ENCODE measurements at regions not wholly inside any gene's neighbourhood (a gene's known extent, or its start where the extent isn't known, plus 50 kb on each side); places are given as distances from the start of the nearest gene placed in this dataset.

DNA sequence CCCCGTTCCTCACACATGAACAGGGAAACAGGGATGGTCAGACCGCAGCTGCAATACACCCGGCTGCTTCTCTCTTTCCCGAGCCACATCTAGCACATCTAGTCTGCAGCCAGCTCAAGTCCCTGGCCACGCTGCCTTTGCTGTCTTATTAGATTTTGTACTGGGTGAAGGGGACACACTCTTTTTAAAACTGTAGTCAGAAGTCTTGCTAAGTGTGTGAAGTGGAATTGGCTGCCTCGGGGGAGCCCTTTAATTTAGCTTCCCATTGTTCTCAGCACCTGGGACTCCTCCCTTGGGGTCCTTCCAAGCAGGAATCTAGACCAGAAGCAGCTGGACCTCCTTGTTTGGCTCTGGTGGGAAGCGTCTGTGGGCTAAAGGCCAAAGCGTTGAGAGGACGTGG is 420.0 kb downstream of the CTTN start:
- in situ Hi-C loops (cut with HindIII; ENCODE audit: low pct_unique_long_range_greater_than_20kb, low sequenced_read_pairs): no loop called here
- no peak for DNase-seq (ENCODE audit: low read depth, low spot score)

DNA sequence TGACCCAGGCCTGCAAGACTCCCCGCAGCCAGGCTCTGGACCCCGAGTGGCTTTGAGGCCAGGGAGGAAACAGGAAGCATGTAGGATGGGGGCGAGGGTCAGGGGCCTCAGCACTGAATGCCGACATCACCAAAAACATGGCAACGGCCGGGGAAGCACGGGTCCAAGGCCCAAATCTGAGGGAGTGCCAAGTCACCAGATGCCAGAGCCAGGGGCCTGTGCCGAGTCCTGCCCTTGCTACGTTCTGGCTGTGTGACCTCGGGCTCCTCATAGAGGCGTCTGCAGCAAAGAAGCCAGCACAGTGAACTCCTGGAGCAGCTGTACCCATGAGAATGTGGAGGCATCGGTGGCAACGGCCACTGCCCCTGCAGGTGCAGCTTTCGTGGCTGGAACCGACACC is 420.7 kb downstream of the CTTN start:
- in situ Hi-C loops (cut with HindIII; ENCODE audit: low pct_unique_long_range_greater_than_20kb, low sequenced_read_pairs): no loop called here
- DNase-seq (ENCODE audit: low read depth, low spot score): no peak

DNA sequence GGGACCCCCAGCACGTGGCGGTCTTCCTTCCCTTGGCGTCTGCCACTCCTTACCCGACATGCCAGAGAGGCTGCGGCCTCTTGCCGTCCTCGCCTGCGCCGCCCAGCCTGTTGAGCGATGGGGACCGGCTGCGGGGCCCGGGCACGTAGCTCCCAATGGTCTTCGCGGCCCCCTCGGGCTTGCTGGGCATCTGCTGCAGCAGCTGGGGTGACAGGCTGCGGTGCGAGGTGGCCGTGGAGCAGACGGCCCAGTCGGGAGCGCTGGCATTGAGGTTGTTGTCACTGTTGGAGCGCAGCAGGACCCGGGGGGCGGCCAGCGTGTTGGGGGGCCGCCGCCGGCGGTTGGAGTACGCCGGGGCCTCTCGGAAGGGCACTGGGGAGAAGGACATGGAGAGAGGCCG is 422.0 kb downstream of the CTTN start:
- no peak for DNase-seq (ENCODE audit: low read depth, low spot score)
- in situ Hi-C loops (cut with HindIII; ENCODE audit: low pct_unique_long_range_greater_than_20kb, low sequenced_read_pairs): no loop called here

DNA sequence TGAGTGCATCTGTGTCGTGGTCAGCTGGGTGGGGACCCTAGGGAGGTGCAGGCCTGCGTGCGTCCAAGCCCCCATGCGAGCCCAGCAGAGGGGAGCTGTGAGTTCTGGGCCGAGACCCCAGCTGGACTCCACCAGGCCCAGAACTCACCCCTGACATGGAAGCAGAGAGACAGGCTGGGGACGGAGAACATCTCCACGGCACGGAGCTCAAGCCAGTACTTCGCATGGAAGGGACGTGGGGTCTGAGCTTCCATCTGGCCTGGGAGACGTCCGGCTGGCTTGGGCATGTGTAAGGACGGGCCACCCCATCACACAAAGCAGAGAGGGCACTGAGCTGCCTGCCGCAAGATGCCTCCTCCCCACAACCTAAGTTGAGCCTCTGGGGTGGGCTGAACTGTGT is 422.4 kb downstream of the CTTN start:
- in situ Hi-C loops (cut with HindIII; ENCODE audit: low pct_unique_long_range_greater_than_20kb, low sequenced_read_pairs): no loop called here

DNA sequence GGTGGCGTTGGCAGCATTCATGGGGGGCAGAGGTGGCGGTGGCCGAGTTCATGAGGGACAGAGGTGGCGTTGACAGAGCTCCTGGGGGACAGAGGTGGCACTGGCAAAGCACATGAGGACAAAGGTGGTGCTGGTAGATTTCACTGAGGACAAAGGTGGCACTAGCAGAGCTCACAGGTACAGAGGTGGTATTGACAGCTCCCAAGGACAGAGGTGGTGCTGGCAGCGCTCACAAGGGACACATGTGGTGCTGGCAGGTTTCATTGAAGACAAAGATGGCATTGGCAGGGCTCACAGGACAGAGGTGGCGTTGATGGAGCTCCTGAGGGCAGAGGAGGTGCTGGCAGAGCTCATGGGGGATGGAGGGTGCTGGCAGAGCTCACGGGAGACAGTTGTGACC is 425.4 kb downstream of the CTTN start:
- DNase-seq (ENCODE audit: low read depth, low spot score): no peak
- in situ Hi-C loops (cut with HindIII; ENCODE audit: low pct_unique_long_range_greater_than_20kb, low sequenced_read_pairs): no loop called here

More for the DNA sequence above, 422.4 kb downstream of the CTTN start:
- no peak for DNase-seq (ENCODE audit: low read depth, low spot score)

DNA sequence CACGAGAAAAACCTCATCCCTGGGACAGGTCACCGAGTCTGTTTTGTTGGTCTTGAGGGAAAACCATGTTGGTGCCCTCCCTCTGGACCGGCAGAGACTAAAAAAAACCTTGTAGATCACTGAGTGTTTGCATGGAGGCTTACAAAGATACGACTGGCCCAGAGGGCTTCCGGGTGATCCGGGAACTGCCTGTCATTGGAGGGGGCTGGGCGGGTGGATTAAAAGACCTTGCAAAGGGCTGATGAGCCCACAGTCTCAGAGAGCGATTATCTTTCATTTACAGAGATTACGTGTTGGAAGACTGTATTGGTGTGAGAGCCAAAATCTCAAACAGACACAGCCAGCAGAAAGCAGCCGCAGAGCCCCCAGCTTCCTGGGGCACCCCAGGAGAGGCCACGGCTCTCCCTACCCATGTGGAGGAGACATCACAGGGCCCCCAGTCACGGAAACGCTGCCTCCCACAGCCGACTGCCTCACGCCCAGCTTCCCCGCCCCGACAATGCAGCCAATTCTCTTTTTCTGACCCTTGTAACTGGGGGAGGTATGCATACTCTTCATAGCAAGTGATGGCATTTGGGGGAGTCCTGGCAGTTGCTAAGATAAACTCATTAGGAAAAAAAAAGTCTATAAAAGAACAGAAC is 426.4 kb downstream of the CTTN start:
- no peak for DNase-seq (ENCODE audit: low read depth, low spot score)
- in situ Hi-C loops (cut with HindIII; ENCODE audit: low pct_unique_long_range_greater_than_20kb, low sequenced_read_pairs): no loop called here

DNA sequence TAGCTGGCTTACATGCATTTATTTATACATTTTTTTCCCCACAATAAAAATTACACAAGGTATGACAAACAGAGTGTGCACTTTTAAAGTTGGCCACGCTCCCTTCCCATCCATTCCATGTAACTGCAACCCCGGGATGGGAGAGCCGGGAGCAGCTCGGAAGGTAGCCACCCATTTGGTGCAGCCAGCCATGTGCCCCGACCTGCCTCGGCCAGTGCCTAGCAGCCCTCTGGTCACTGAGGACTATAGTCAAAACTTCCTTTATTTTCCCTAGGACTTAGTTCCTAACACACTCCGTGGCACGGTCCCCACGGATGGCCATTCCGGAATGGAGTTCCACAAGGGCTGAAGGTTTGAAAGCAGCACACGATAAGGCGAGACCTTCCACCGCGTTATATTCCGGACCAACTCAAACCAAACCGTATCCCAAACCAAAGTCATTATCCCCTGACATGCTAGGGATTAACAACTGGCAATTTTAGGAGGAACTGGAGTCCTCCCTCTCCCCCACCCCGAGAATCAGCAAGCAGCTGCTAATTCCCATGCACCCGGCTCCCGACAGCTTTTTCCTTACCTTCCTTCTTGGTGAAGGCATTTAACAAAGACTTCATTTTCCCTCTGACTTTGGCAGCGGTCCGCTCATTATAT is 426.4 kb downstream of the SHANK2 start:
- in situ Hi-C loops (cut with HindIII; ENCODE audit: low pct_unique_long_range_greater_than_20kb, low sequenced_read_pairs): no loop called here
- DNase-seq (ENCODE audit: low read depth, low spot score): peak; percentile 37

DNA sequence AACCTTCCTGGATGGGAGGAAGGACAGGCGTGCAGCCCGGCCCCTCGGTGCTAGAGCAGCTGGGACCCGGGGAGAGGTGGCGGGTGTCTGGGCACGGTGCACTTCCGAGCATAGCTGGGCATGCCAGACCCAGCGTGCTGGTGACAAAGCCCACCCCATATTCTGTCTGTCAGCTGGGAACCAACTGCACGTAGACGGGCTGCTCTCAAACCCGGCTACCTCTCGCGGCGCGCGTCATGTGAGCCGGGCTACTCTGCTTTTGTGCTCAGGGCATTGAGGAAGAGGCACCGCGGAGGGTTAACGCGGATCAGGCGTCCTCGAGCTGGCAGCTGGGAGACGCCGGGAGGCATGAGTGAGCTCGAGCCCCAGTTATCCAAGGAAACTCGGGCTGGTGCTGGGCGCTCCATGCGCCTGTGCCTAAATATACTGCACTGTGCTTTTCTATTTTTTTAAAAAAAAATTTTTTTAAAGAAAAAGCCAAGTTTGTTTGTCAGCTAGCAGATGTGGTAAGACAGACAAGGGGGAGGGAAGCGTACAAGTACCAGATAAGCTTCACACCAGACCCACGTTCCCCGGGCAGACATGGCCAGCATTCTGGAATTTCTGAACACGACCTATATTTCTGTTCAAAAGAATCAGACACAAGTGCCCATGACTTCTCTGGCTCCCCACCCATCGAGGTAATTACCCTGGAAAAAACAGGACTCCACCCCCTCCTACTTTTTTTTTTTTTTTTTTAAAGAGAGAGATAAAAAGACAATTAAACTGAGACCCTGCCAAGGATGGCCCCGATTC is 425.6 kb downstream of the SHANK2 start:
- peak; percentile 61 for DNase-seq (ENCODE audit: low read depth, low spot score)

DNA sequence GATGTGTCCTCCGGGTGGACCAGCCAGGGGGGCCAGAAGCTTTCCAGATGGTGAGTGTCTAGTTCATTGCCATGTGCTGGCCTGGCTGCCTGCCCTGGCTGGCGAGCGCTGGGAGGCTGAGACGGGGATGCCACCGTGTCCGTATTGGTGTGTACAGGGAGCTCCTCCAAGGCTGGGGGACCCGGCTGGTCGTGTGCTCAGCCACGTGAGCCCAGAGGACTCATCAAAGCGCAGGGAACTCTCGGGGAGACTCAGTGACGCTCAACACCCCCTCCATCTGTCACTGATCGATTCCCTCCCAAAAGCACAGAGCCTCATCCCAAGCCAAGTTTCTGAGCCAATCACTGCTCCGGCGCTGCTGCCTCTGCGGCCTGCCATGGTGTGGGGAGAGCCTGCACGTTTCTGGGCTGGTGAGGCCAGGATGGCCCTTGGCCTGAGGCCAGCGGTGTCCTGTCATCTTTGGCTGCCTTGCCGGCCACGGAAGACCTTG is 423.7 kb downstream of the SHANK2 start:
- DNase-seq (ENCODE audit: low read depth, low spot score): no peak
- in situ Hi-C loops (cut with HindIII; ENCODE audit: low pct_unique_long_range_greater_than_20kb, low sequenced_read_pairs): no loop called here

More for the DNA sequence above, 425.6 kb downstream of the SHANK2 start:
- in situ Hi-C loops (cut with HindIII; ENCODE audit: low pct_unique_long_range_greater_than_20kb, low sequenced_read_pairs): no loop called here

DNA sequence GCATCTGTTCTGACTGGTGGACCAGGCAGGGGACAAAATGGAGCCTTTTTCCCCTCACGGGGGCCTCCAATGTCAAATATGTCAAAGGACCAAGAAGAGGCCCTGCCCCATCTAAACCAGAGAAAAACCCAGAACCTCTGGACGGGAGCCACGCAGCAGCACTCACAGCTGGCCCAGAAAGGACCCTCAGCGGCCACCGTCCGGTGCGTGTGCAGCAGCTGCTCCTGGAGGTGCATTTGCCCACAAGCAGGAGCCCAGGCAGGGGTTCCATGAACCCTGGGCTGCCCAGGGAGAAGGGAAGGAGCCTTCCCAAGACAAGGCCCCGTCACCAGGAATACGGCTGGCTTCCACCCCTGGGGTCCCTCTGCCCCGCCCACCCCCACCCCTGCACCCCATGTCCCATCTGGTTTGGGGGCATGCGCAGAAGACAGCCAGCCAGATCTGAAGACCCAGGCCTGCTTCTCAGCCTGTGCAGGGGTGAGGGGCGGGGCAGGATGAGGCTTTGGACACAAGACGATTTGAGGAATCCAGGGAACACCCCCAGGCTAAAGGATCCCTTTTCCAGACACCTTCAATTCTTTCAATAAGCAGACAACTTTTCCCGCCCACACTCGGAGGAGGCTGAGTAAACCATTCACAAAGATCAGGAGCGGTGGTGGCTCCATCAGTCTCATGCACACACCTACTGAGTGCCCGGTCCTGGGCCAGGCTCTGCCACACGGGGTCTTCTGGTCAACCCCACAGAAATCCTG is 423.1 kb downstream of the SHANK2 start:
- in situ Hi-C loops (cut with HindIII; ENCODE audit: low pct_unique_long_range_greater_than_20kb, low sequenced_read_pairs): no loop called here
- DNase-seq (ENCODE audit: low read depth, low spot score): no peak

DNA sequence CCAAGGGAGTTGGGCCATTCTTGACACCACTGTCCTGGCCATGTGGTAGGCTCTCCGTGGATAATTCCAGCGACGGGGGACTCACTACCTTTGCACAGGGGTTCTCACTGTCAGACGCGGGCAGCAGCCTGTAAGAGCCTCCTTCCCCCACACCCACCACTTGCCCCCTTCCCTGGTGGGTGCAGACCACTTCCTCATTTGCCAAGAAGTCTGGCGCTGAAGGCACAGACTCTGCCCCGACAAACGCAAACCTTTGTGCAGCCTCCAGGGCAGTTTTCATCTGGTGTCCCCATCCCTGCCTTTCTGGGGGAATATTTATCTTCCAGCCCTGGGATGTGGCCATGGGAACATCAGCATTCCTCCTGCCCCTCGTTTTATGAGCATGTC is 422.5 kb downstream of the SHANK2 start:
- no peak for DNase-seq (ENCODE audit: low read depth, low spot score)
- in situ Hi-C loops (cut with HindIII; ENCODE audit: low pct_unique_long_range_greater_than_20kb, low sequenced_read_pairs): no loop called here

DNA sequence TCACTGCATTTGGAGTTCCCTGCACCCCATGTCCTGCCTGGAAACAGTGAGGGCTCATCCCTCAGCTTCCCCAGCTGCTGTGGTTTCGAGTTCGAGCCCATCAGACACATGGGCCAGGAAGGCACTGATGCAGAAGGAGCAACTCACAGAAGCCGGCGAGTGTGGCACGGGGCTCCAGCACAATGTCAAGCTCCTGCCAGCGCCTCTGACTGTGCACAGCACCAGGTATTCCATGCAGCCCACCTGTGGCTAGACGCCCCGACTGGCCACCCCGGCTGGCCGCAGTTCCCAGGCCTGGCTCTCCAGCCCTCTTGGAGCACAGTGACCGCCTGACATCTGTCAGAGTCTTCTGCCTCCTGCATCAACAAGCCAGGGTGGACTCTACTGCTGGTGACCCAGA is 419.4 kb downstream of the SHANK2 start:
- in situ Hi-C loops (cut with HindIII; ENCODE audit: low pct_unique_long_range_greater_than_20kb, low sequenced_read_pairs): no loop called here

DNA sequence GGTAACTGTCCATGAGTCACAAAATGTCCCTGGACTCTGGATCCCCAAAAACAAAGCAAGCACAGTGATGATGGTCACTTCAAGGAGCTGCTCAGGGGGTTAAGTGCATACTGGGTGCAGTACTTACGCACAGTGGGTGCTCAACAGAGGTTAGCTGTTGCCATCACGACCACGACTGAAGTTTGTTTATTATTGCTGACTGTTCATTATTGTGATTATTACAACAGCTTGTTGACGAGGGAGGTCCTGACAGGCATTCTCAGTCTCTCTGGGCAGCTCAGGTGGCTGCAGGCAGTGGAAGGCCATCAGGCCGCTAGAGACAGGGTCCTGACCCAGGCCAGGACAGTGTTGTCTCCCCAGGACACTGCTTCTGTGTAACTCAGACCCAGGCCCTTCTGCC is 418.8 kb downstream of the SHANK2 start:
- in situ Hi-C loops (cut with HindIII; ENCODE audit: low pct_unique_long_range_greater_than_20kb, low sequenced_read_pairs): no loop called here
- no peak for DNase-seq (ENCODE audit: low read depth, low spot score)

More for the DNA sequence above, 419.4 kb downstream of the SHANK2 start:
- no peak for DNase-seq (ENCODE audit: low read depth, low spot score)

DNA sequence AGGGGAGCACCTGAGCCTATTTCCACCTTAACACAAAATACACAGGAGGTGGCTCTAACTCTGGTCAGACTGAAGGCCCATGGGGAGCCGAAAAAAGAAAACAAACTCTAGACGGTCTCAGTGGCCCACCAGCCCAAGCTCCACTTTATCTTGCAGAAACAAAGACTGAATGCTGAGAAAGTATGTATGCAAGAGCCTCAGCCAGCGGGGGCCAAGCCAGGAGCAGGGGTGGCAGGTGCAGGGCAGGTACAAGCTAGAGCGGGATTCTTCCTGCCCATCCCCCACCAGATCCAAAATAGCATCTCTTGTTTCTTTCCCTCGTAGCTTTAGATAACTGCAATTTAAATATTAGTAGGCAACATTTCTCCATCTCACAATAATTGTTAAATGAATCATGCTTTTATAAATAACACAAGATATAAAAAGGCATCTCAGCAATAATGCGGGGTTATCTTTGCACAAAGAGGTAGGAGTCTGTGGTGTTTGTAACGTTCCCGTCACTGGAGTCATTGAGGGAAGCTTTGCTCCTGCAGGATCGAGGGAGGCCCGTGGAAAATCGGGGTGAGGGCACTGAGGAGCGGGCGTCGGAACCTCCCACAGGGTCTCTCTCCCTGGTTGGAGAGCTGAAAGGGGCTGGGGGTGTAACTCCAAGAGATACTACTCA is 418.0 kb downstream of the SHANK2 start:
- DNase-seq (ENCODE audit: low read depth, low spot score): no peak

DNA sequence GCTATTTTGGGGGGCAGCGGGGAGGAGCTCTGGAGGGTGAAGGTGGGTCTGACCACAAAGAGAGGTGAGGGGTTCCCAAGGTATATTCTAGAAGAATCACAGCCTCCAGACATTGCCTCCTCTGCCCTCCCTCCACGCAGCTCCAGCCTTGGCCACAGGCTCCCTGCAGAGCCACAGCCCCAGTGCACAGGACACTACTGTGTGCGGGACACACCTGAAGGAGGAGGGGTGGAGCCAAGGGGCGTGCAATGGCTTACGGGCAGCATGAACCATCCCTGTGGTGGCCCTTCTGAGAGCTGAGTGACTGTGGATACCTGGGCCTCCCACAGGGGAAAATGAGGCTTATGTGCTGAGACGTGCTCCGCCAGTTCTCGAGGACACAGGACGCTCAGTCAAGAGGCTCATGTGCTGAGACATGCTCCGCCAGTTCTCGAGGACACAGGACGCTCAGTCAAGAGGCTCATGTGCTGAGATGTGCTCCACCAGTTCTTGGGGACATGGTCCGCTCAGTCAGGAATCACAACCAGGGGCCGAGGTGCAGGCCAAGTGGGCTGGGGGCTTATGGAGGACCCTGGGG is 417.3 kb downstream of the SHANK2 start:
- DNase-seq (ENCODE audit: low read depth, low spot score): no peak
- in situ Hi-C loops (cut with HindIII; ENCODE audit: low pct_unique_long_range_greater_than_20kb, low sequenced_read_pairs): no loop called here

More for the DNA sequence above, 418.0 kb downstream of the SHANK2 start:
- in situ Hi-C loops (cut with HindIII; ENCODE audit: low pct_unique_long_range_greater_than_20kb, low sequenced_read_pairs): no loop called here

DNA sequence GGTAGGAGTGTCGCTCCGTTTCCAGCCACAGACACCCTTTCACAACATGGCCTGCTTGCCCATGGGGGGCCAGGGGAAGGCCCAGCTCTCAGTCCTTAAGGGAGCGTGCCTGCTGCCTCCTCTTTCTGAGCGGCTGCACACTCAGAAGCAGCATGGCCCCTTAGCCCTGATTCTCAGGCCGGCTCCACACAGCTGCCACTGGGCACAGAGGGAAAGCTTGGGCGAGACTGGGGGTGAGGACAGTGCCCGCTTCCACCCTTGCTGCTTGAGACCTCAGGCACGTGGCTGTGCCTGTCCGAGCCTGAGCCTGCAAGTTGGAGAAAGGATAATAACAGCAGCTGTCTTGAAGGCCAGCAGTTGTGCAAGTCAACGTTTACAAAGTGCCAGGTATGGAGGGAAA is 416.3 kb downstream of the SHANK2 start:
- in situ Hi-C loops (cut with HindIII; ENCODE audit: low pct_unique_long_range_greater_than_20kb, low sequenced_read_pairs): no loop called here
- no peak for DNase-seq (ENCODE audit: low read depth, low spot score)

DNA sequence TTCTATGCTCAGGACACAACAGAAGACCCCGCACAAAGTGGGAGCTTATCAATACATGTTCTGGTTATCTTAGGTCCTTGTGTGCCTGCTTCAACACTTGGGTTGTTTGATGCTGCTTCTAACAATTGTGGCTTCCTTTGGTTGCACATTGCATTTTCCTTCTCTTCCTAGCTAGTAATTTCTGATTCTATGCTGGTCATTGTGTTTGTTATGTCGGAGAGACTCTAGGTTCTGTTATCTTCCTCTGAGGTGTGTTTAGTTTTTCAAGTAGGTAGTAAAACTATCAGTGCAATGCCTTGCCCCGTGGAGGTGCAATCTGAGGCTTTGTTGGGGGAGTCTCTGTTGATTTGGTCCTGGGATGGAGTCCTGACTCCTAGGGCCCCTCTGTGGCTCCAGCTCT is 414.2 kb downstream of the SHANK2 start:
- no peak for DNase-seq (ENCODE audit: low read depth, low spot score)
- in situ Hi-C loops (cut with HindIII; ENCODE audit: low pct_unique_long_range_greater_than_20kb, low sequenced_read_pairs): no loop called here

Data from SK-MEL-5 (cell line).